Dermis blood vessel endothelial cell (primary cell): ENCODE measurements at regions not wholly inside any gene's neighbourhood (a gene's known extent, or its start where the extent isn't known, plus 50 kb on each side); places are given as distances from the start of the nearest gene placed in this dataset.
"Not testable (repeated sequence)": the region's sequence is repeated elsewhere in the genome, so short reads cannot be mapped to it uniquely, and the experiment has no call there.

Source experiments
- DNase-seq: peaks from one replicate; pipeline ENCODE4 v3.0.0; 2010

DNA sequence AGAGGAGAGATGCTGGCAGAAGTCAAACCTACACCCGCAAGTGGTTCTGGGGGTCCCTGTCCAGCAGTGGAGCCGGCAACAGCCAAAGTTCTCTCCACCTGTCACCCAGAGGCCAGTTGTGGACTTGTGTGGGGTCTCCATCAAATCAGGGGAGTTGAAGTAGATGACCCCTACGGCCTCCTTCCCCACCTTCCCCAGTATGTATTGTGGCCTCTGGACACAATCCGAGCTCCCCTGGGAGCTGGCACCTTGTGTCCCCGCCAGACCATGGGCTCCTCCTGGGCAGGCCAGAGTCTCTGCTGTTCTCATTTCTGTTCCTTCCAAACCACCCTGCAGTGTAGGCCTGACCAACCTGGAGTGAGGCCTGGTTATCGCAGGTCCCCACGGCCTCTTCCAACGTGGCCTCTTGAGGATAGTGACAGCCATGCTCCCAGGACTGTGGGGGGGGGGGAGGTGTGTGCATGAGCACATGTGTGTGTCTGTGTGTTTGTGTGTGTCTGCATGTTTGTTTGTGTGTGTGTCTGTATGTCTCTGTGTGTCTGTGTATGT is 246.4 kb downstream of the MATN1 start:
- DNase-seq, result no peak

- DNase-seq, result no peak
These were observed 246.9 kb downstream of the MATN1 start for GRCh38 chr1:30476476-30476875.

- no peak for DNase-seq
These were observed 247.4 kb downstream of the MATN1 start for GRCh38 chr1:30475966-30476365.

- no peak for DNase-seq
These were observed 248.2 kb downstream of the MATN1 start for GRCh38 chr1:30475201-30475600.

DNA sequence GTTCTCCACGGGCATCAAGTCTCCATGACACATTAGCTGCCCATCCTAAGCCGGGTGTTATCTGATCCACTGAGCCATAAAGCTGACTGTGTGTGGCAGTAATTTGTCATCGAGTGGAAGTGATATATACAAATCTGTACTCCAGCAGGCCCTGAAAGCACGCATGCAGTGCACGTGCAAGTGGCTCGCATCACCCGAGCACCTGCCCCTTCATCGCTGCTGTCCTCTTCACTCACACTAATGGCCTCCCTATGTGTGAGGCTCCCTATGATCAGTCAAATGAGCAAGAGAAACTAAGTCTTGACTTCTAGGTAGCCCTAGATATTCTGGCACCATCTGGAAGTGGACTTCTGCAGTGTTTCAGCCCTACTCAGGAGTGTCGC is 248.6 kb downstream of the MATN1 start:
- no peak for DNase-seq

DNA sequence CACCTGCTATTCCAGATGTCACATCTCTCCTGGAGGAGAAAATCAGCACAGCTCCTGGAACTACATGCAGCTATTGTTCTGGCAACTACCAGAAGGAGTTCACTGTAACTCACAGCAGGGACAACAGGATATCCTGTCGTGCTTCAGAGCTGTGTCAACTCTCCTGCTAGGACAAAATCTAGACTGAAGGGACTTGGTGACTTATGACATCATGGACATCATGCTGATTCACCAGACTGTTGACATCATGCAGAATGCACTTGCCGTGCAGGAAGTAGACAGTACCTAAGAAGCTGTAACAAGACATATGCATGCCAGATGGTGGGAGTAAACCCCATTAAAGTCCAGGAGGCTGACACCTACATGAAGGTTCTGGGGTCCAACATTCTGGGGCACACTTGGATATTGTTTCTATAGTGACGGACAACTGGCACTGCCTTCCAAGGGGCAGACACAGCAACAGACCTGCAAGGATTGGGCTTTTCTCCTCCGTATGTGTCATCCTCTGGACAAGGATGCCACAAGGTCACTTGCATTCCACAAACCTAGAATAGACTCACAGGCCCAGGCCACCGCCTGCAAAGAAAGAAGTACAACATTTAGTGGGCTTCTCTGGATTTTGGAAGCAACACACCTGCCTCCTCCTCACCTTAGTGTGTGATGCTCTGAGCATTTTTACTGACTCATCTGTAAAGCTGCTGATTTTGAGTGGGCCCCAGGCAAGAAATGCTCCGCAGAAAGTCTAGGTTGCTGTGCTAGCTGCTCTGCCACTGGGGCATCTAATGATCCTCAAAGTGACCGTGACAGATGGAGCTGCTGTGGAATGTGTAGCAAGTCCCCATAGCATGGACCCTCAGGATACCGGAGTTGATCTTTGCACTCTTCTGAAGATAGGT is 249.2 kb downstream of the MATN1 start:
- DNase-seq, result no peak

DNA sequence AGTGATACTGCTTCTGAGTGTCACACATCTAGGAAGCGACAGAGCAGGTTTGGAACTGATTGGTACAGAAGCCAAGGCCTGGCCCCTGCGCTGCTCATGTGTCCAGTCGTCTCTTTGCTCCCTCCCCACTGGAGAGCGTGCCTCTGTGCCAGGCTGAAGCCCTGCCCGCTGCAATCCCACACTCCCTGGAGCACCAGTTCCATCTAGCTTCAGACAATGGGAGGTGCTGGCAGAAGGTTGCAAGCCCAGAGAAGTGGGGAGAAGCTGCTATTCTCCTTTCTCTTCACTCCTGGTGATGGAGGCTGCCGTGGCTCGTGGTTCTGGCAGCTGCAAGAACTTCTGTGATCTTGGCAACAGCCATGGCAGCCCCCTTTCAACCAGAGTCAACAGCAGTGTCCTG is 250.9 kb downstream of the MATN1 start:
- no peak for DNase-seq

DNA sequence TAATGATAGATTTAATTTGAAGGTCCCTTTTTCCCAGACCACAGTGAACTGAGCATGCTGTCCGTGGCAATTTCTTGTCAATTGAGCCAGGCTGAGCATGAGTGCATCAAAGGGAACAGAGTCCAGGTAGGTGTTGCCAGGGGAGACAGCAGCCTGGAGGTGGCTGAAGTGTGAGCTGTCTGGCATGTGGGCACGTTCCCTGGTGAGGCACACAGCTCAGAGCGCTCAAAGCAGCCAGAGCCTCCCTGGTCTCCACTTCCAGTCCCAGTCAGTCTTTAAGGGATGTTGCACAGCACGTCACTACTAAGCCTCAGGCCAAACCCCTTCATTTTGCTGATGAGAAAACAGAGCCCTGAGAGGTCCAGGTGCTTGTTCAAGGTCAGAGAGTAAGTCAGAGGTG is 251.4 kb downstream of the MATN1 start:
- DNase-seq, result no peak

- no peak for DNase-seq
These were observed 252.1 kb downstream of the MATN1 start for GRCh38 chr1:30471307-30471706.

DNA sequence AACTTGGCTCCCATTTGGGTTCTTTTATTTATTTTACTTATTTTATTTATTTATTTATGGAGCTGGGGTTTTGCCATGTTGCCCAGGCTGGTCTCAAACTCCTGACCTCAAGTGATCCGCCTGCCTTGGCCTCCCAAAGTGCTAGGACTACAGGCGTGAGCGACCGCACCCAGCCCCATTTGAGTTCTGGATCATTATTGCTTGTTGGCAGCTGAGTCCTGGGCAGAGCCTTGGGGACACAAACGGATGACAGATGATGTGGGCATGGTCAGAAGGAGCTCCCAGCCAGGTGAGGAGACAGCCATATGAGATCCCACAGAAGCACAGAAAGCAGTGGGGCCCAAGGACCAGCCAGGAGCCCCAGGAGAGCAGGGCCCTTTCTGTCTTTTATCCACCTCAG is 254.0 kb downstream of the MATN1 start:
- DNase-seq, result no peak

GRCh38 chr1:30467101-30467500 is 256.3 kb downstream of the MATN1 start:
- no peak for DNase-seq

GRCh38 chr1:30466610-30467009 is 256.8 kb downstream of the MATN1 start:
- DNase-seq, result no peak

DNA sequence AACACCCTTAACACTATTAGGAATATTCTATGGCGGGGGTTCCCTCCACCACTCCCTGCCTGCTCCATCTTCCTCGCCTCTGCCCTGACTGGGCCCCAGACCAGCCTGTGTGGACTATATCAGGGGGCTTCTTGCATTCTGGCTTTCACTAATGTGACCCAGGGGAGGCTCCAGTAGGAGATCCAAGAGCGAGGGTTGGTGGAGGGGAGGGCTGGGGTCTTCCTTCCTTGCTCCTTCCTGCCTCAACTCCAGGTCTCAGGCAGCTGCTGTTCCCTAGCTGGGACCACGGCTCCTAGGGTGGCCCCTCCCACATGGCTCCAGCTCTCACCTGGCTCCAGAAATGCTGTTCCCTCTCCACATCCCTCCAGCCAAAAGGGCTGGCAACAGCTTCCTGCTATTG is 257.4 kb downstream of the MATN1 start:
- DNase-seq, result no peak

GRCh38 chr1:30465096-30465495 is 258.3 kb downstream of the MATN1 start:
- DNase-seq, result no peak

GRCh38 chr1:30464187-30464617 is 259.2 kb downstream of the MATN1 start:
- no peak for DNase-seq

- DNase-seq, result no peak
These were observed 260.5 kb downstream of the MATN1 start for GRCh38 chr1:30462826-30463425.

DNA sequence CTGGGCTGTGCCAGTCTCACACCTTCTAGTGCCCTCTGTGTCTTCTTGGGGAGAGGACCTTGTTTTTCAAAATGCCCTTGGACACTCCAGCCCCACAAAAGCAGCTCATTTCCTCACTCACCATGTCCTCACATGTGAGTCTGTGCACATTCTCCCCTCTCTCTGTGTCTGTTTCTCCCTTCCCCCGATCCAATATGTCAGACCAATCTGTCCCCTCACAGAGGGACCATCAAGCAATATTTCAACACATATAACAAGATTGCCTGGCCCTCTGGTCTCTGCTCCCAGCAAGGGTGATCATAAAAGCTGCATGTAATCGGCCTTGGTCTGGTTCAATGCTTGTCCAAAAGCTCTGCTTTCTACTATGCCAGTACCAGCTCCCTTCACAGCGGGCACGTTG is 261.2 kb downstream of the MATN1 start:
- no peak for DNase-seq

DNA sequence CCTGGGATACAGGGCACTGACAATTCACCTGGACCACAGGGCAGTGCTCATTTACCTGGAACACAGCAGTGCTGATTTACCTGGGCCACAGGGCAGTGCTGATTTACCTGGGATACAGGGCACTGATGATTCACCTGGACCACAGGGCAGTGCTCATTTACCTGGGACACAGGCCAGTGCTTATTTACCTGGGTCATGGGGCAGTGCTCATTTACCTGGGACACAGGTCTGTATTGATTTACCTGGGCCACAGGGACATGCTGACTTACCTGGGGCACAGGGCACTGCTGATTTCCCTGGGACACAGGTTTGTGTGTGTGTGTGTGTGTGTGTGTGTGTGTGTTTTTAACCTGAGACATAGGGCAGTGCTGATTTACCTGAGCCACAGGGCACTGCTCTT is 261.7 kb downstream of the MATN1 start:
- no peak for DNase-seq

- DNase-seq, result no peak
These were observed 262.7 kb downstream of the MATN1 start for GRCh38 chr1:30460661-30461060.

DNA sequence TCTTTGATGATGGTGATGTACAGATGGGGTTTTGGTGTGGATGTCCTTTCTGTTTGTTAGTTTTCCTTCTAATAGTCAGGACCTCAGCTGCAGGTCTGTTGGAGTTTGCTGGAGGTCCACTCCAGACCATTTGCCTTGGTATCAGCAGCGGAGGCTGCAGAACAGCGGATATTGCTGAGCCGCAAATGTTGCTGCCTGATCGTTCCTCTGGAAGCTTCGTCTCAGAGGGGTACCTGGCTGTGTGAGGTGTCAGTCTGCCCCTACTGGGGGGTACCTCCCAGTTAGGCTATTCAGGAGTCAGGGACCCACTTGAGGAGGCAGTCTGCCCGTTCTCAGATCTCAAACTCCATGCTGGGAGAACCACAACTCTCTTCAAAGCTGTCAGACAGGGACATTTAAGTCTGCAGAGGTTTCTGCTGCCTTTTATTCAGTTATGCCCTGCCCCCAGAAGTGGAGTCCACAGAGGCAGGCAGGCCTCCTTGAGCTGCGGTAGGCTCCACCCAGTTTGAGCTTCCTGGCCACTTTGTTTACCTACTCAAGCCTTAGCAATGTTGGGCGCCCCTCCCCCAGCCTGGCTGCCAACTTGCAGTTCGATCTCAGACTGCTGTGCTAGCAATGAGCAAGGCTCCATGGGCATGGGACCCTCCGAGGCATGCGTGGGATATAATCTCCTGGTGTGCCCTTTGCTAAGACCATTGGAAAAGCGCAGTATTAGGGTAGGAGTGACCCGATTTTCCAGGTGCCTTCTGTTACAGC is 264.5 kb downstream of the MATN1 start:
- DNase-seq, result not testable (repeated sequence)

DNA sequence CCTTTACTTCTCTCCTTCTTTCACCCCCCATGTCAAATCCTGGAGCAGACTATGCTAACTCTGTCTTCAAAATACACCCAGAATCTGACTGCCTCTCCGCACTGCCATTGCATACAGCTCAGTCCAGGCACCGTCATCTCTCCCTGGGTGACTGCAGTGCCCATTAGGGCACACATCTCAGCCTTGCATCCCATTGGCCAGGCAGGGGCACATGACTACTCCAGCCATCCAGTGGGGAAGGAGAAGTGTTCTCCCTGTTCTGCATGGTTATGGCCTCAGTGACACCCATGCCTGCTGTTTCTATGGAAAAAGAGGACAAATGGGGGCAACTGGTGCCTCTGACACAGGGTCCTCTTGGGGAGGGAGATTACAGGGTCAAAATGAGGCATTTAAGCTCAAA is 270.5 kb downstream of the MATN1 start:
- no peak for DNase-seq

DNA sequence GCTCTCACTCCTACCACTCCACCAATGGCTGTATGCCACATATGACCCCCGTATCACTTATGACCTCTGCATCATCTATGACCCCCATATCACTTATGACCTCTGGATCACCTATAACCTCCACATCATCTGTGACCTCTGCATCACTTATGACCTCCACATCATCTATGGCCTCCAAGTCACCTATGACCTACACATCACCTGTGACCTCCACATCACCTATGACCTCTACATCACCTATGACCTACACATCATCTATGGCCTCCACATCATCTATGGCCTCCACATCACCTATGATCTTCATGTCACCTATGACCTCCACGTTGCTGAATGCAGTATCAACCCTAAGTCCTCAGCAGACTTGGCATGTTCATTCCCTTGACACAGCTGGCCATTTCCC is 271.2 kb downstream of the MATN1 start:
- DNase-seq, result no peak

GRCh38 chr1:30451532-30452125 is 271.8 kb downstream of the MATN1 start:
- DNase-seq, result no peak
